ENCODE measurements at regions not wholly inside any gene's neighbourhood (a gene's known extent, or its start where the extent isn't known, plus 50 kb on each side); places are given as distances from the start of the nearest gene placed in this dataset.

DNA sequence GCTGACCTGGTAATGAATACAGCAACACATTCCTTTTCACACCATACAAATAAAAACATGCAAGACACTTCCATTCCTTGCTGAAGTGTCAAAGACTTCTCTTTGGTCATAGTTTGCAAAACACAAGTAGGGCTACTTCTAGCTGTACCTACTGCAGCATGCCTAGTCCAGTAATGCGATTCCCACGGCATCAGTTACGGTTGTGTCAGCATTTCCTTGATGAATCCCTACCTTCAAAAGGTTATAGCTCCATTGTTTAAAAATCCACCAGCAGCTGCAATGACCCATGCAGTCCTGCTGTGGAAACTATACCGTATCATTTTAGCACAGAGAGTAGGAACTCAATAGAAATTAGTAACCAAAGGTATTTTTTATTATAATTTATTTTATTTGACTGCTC is 1371.5 kb downstream of the EPHA7 start:
- H3K4me3 Mint-ChIP-seq = no peak overlapping the region
- H3K27ac Mint-ChIP-seq = no peak overlapping the region
- H3K36me3 Mint-ChIP-seq = no peaks in the 10 kb centered on the region
- H3K9me3 Mint-ChIP-seq = peaks cover 7% of the 10 kb centered on the region
- DNase-seq (ENCODE audit: low spot score) (no peak), ATAC-seq (no peak)
- H3K4me1 Mint-ChIP-seq (ENCODE audit: low read depth in 2 of 2) = no peaks in the 10 kb centered on the region
- no peaks in the 10 kb centered on the region for H3K27me3 Mint-ChIP-seq

DNA sequence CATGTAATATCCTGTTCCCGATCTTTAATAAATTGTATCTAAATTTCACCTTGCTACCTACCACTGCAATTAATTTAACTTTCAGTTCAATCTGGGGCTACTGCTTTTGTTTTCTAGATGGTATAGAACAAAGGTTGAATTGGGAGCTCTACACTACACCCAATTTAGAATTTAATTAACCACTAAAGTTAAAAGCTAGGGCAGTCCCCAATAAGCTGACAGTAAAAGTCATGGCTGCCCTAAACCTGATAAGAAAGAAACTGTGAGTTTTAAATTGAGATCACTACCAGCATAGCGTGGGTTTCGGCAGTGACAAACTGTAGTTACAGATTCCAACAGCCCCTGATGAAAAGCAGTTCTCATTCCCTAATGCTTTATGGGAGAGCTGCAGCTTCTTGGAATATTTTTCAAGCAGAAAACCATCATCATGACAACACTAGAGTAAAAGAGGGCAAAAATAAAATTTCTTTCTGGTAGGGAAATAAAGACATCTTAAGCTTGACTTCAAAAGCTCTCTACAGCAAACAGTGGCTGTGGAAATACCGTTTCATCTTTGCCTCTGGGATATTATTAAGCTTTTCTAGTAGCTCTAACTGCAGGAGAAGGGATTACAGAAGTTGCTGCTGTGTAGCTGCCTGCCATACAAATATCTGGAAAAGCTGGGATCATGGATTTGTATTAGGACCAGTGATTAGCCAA is 1372.1 kb downstream of the EPHA7 start:
- H3K27me3 Mint-ChIP-seq = no peaks in the 10 kb centered on the region
- ATAC-seq = no peak
- H3K9me3 Mint-ChIP-seq = peaks cover 7% of the 10 kb centered on the region
- no peaks in the 10 kb centered on the region for H3K4me1 Mint-ChIP-seq (ENCODE audit: low read depth in 2 of 2)
- no peak overlapping the region for H3K4me3 Mint-ChIP-seq
- H3K36me3 Mint-ChIP-seq = no peaks in the 10 kb centered on the region
- no peak overlapping the region for H3K27ac Mint-ChIP-seq
- DNase-seq (ENCODE audit: low spot score) = no peak

DNA sequence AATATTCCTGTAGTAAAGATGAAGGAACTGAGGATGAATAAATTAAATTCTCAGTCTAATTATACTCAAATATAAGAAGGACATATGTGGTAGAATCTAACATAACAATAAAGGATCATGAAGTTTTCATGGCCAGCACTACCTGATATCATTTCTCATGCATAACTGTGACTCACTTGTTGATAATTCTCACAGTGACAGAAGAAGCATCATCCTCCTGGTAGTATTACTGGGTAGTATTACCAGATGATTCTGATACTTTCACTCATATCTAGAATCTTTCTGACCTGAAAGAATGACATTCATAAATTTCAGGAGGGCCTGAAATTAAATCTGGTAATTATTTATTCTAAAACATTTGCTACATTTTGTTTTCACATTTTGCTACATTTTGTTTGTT is 1375.0 kb downstream of the EPHA7 start:
- Mint-ChIP-seq H3K9me3 (peaks cover 8% of the 10 kb centered on the region), H3K27me3 (no peaks in the 10 kb centered on the region), H3K36me3 (peaks cover 4% of the 10 kb centered on the region), H3K4me3 (no peak overlapping the region), H3K4me1 (ENCODE audit: low read depth in 2 of 2) (no peaks in the 10 kb centered on the region), H3K27ac (no peak overlapping the region)
- ATAC-seq = no peak
- DNase-seq (ENCODE audit: low spot score) = no peak

DNA sequence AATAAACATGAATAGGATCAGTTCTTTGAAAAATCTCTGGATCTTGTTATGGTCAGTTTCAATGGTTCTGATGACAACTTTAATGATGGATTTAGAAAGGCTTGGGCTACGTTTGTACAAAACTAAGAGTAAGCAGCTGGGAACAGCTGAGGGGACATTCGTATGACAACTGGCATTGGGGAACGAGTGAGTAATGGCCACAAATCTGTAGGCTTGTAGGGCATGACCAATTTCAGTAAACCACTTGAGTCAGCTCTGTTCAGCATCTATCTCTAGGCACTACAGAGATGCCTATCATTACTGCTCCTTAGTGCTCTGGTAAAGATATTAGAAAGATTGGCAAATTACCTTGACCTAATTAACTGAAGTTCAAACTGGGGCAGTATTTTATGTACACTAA is 1375.6 kb downstream of the EPHA7 start:
- no peak overlapping the region for H3K27ac Mint-ChIP-seq
- no peak overlapping the region for H3K4me3 Mint-ChIP-seq
- no peaks in the 10 kb centered on the region for H3K4me1 Mint-ChIP-seq (ENCODE audit: low read depth in 2 of 2)
- H3K9me3 Mint-ChIP-seq = peaks cover 8% of the 10 kb centered on the region
- H3K36me3 Mint-ChIP-seq = peaks cover 4% of the 10 kb centered on the region
- H3K27me3 Mint-ChIP-seq = no peaks in the 10 kb centered on the region
- no peak for ATAC-seq
- no peak for DNase-seq (ENCODE audit: low spot score)

DNA sequence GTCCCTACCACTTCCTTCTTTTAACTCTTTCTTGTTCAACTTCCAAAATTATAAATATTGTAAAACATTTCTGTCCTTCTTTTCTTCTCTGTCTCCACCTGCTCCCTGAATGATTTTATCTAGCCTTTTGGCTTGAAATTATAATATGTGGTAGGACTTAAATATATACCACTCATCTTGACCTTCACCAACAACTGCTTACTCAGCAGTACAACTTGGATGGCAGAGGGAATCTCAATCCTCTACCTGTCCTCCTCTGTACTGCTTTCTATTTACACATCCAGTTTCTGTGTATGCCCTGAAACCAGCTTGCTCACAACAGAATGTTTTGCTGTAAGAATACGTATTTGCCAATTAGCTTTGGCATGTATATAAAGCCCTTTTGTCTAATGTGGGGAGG is 1392.5 kb downstream of the EPHA7 start:
- DNase-seq (ENCODE audit: low spot score) (no peak), ATAC-seq (no peak)
- peaks cover 6% of the 10 kb centered on the region for H3K36me3 Mint-ChIP-seq
- H3K27me3 Mint-ChIP-seq = no peaks in the 10 kb centered on the region
- H3K4me3 Mint-ChIP-seq = no peak overlapping the region
- H3K4me1 Mint-ChIP-seq (ENCODE audit: low read depth in 2 of 2) = no peaks in the 10 kb centered on the region
- H3K27ac Mint-ChIP-seq = no peak overlapping the region
- H3K9me3 Mint-ChIP-seq = peaks cover 14% of the 10 kb centered on the region

DNA sequence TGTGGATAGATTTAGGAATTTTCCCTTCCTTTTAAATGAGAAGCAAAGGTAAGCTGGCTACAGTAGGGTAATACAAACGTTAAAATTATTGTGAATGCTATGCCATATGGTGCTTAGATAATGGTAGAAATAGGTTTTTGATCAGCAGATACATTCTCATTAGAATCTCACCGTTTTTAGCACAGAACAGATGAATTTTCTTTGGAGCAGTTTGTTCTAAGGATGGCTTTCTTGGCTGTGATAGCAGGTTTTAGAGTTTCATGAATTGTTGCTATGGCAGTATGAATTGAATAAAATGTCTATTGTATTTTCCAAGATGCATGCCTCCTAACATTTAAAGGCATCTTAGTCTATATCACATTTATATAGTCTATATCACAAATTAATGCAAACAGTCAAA is 1394.5 kb downstream of the EPHA7 start:
- DNase-seq (ENCODE audit: low spot score) (no peak), ATAC-seq (no peak)
- no peaks in the 10 kb centered on the region for H3K36me3 Mint-ChIP-seq
- no peaks in the 10 kb centered on the region for H3K4me1 Mint-ChIP-seq (ENCODE audit: low read depth in 2 of 2)
- no peak overlapping the region for H3K27ac Mint-ChIP-seq
- H3K27me3 Mint-ChIP-seq = no peaks in the 10 kb centered on the region
- H3K4me3 Mint-ChIP-seq = no peak overlapping the region
- peaks cover 17% of the 10 kb centered on the region for H3K9me3 Mint-ChIP-seq

DNA sequence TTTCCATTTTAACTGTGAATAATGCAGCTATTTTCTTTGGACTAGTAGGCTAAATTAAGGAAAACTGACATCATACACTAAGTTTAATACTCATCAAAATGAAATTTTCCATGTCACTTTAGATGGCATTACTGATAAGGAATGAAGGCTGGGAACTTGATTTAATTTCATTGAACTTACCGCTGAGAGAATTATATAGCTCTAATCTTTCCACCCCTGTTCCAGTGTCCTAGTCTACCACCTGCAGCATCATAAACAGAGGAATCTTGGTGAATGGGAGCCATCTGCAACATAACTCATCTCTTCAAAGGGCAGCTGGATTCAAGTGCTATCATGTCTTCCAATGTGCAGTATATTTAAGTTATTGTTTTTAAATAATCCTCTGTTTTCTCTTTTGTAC is 1395.2 kb downstream of the EPHA7 start:
- Mint-ChIP-seq H3K27ac (no peak overlapping the region), H3K4me1 (ENCODE audit: low read depth in 2 of 2) (no peaks in the 10 kb centered on the region), H3K27me3 (no peaks in the 10 kb centered on the region), H3K36me3 (no peaks in the 10 kb centered on the region), H3K4me3 (no peak overlapping the region), H3K9me3 (peaks cover 17% of the 10 kb centered on the region)
- no peak for ATAC-seq
- no peak for DNase-seq (ENCODE audit: low spot score)

DNA sequence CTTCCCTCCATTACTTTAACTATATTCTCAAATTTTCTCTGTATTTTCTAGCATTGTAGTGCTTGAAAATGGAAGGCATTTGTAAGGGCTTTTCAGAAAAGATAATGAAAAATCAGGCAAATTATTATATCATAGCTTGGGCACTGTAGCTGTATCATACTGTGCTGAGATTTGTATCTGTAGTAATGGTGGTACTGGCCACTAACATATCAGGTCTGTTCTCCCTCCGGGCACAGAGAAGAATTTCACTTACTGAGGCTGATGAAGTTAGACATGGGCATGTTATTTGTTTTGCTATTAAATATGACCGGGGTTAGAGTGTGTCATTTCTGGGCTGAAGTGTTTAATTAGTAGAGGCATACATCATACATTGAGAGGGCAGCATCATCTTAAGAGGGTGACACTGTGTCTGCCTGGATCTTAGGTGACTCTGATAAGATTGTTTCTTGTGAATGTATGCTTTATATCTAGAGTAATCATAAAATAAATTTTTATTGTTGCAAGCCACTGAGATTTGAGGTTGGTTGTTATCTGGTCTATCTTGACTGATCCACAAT is 1395.9 kb downstream of the EPHA7 start:
- Mint-ChIP-seq H3K27me3 (no peaks in the 10 kb centered on the region), H3K4me3 (no peak overlapping the region), H3K27ac (no peak overlapping the region), H3K9me3 (peaks cover 17% of the 10 kb centered on the region), H3K36me3 (no peaks in the 10 kb centered on the region), H3K4me1 (ENCODE audit: low read depth in 2 of 2) (no peaks in the 10 kb centered on the region)
- DNase-seq (ENCODE audit: low spot score) (no peak), ATAC-seq (no peak)

DNA sequence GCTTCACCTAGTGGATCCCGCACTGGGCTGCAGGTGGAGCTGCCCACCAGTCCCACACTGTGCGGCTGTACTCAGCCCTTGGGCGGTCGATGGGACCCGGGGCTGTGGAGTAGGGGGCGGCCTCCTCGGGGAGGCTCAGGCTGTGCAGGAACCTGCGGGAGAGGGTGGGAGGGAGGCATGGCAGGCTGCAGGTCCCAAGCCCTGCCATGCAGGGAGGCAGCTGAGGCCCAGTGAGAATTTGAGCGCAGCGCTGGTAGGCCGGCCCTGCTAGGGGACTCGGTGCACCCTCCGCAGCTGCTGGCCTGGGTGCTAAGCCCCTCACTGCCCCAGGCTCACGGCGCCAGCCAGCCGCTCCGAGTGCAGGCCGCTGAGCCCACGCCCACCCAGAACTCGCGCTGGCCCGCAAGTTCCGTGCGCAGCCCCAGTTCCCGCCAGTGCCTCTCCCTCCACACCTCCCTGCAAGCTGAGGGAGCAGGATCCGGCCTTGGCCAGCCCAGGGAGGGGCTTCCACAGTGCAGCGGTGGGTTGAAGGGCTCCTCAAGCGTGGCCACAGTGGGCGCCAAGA is 1407.6 kb downstream of the EPHA7 start:
- no peak overlapping the region for H3K27ac Mint-ChIP-seq
- no peaks in the 10 kb centered on the region for H3K4me1 Mint-ChIP-seq (ENCODE audit: low read depth in 2 of 2)
- no peak overlapping the region for H3K4me3 Mint-ChIP-seq
- H3K36me3 Mint-ChIP-seq = peaks cover 5% of the 10 kb centered on the region
- H3K9me3 Mint-ChIP-seq = peaks cover 15% of the 10 kb centered on the region
- no peaks in the 10 kb centered on the region for H3K27me3 Mint-ChIP-seq
- no peak for ATAC-seq
- DNase-seq (ENCODE audit: low spot score) = no peak

DNA sequence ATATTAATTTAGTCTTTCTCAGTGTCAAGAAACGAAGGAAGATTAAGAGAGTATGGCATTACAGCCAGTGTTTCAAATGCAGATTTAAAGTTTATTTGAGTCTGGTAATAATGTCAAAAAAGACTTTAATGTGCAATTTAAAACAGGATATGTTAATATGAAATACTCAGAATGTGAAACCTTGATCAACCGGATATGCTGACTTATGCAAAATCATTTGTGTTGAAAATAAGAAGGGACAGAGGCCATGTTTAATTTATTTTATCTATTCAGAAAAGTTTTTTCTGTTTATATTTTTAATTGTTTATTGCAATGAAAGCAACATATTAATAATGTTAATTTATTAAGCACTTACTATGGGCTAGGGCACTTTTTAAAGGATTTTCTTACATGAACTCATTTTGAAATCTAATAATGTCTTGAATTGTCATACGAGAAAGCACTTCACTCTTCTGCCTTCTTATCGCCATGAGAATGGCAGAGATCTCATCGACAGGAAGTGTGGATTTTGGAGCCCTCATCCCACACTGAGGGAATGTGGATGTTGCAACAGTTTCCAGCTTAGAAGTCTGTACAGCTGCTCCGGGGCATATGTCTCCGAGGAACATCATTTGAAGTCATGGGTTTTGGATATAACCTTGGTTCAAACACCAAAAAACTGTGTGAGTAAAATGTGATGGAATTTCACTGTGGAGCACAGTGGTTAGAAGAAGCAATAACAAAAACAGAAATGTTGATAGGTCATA is 1410.4 kb downstream of the EPHA7 start:
- no peak for ATAC-seq
- Mint-ChIP-seq H3K27me3 (no peaks in the 10 kb centered on the region), H3K4me1 (ENCODE audit: low read depth in 2 of 2) (no peaks in the 10 kb centered on the region), H3K36me3 (peaks cover 5% of the 10 kb centered on the region), H3K9me3 (peaks cover 6% of the 10 kb centered on the region), H3K4me3 (no peak overlapping the region), H3K27ac (no peak overlapping the region)
- no peak for DNase-seq (ENCODE audit: low spot score)

DNA sequence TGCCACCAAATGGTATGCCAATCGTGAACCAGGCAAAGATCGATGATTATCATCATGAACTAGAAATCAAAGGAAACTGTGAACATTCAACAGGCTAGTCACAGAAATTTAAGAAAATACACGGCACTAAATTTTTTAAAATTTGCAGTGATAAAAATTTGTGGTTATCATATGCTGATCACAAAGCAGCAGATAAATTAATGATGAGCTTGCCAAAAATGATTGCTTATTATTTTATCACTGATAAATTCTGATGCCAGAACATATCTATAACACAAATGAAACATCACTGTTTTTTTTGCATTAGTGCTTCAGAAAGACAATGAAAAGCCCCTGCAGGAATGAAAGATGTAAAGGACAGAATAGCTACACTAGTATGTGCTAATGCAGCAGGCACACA is 1413.2 kb upstream of the MAP3K7 start:
- no peak for ATAC-seq
- Mint-ChIP-seq H3K9me3 (peaks cover 13% of the 10 kb centered on the region), H3K27me3 (no peaks in the 10 kb centered on the region)

DNA sequence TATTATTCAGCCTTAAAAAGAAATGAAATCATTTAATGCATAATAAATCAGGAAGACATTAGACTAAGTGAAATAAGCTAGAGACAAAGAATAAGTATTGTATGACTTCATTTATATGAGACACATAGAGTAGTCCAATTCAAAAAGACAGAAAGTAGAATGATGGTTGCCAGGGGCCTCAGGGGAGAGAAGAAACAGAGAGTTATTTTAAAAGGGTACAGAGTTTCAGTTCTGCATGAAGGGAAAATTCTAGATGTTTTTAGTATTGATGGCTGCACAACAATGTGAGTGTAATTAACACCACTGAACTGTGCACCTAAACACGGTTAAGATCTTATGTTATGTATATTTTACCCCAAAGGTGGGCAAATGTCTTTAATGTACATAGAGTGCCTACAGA is 1407.9 kb upstream of the MAP3K7 start:
- no peaks in the 10 kb centered on the region for H3K4me1 Mint-ChIP-seq (ENCODE audit: low read depth in 2 of 2)
- no peak overlapping the region for H3K4me3 Mint-ChIP-seq
- no peaks in the 10 kb centered on the region for H3K36me3 Mint-ChIP-seq
- ATAC-seq = no peak
- no peak overlapping the region for H3K27ac Mint-ChIP-seq
- H3K27me3 Mint-ChIP-seq = no peaks in the 10 kb centered on the region
- no peak for DNase-seq (ENCODE audit: low spot score)
- H3K9me3 Mint-ChIP-seq = peaks cover 25% of the 10 kb centered on the region

More for the DNA sequence above, 1413.2 kb upstream of the MAP3K7 start:
- H3K4me3 Mint-ChIP-seq = no peak overlapping the region
- H3K4me1 Mint-ChIP-seq (ENCODE audit: low read depth in 2 of 2) = no peaks in the 10 kb centered on the region
- DNase-seq (ENCODE audit: low spot score) = no peak
- no peak overlapping the region for H3K27ac Mint-ChIP-seq
- H3K36me3 Mint-ChIP-seq = no peaks in the 10 kb centered on the region

DNA sequence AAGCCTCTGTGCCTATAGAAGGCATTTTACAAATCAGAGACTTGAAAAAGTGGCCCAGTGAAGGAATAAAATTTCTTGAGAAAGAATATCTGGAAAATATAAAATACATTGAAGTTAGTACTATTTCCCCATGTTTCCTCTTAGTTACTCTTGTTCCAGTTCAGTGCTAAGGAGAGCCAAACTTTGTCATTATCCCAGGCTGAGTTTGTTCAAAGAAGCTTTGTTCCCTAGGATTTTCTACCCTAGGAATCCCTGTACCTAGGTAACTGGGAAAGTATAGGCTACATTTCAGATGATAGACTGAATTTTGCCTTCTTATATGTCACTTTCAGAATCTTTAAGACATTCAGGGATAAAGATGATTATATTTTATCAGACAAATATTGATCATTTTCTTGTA is 1395.7 kb upstream of the MAP3K7 start:
- H3K9me3 Mint-ChIP-seq = peaks cover 12% of the 10 kb centered on the region
- H3K4me1 Mint-ChIP-seq (ENCODE audit: low read depth in 2 of 2) = no peaks in the 10 kb centered on the region
- H3K4me3 Mint-ChIP-seq = no peak overlapping the region
- H3K36me3 Mint-ChIP-seq = no peaks in the 10 kb centered on the region
- no peak for ATAC-seq
- H3K27ac Mint-ChIP-seq = no peak overlapping the region
- no peak for DNase-seq (ENCODE audit: low spot score)
- H3K27me3 Mint-ChIP-seq = no peaks in the 10 kb centered on the region

DNA sequence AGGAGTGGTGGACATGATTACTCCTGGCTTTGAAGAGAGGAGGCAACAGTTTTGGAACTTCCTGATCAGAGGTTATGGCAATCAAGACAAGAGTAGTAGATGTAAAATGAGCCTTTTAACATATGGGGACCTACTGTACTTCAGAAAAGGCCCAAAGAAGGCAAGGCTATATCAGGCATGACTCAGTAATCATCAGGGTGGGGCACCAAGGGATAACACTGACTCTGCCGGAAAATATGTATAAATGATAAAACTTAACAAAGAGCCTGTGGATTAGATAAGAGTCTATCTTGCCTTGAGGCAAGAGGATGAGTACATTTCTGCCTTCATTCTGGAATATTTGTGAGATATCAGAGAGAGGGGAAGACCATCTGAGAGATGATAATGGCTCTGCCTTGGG is 1389.9 kb upstream of the MAP3K7 start:
- H3K4me1 Mint-ChIP-seq (ENCODE audit: low read depth in 2 of 2) = no peaks in the 10 kb centered on the region
- ATAC-seq (no peak), DNase-seq (ENCODE audit: low spot score) (no peak)
- H3K27me3 Mint-ChIP-seq = no peaks in the 10 kb centered on the region
- H3K36me3 Mint-ChIP-seq = no peaks in the 10 kb centered on the region
- no peak overlapping the region for H3K4me3 Mint-ChIP-seq
- peaks cover 25% of the 10 kb centered on the region for H3K9me3 Mint-ChIP-seq
- no peak overlapping the region for H3K27ac Mint-ChIP-seq

Measured in natural killer cell treated with Interleukin-12 subunit alpha and Interleukin-12 subunit beta and Interleukin-15 and Interleukin-18, amount 100 ng/mL, for 72 hours (primary cell).